ENCODE measurements at regions not wholly inside any gene's neighbourhood (a gene's known extent, or its start where the extent isn't known, plus 50 kb on each side); places are given as distances from the start of the nearest gene placed in this dataset.

DNA sequence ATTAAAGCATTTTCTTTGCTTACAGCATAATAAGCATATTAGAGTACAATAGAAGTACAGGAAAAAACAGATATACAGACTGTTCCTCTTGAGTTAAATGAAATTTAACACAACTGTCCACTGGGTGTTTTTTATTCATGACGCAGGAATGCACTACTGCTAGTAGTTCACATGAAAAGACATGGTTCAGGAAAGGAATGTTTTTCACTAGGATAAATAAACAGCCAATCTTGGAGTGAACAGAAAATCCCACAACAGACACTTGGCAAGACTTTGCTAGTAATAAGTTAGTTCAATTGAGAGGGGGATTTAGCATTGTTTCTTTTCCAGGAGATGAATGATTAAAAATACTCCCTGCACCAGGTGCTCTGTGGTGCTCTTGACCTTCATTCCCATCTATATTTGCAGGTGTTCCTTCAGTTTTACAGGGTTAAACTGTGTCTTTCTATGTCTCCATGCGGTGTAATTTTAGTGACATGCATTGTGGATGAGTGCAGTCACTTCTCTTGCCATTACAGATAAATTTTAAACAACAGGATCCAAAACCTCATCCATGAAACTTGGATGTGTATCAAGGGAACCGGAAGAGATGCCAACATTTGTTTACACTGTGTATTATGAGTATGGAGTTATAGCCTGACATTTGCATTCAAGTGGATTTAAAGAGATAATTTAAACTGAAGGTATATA is 796.6 kb downstream of the DSC3 start:
- no peak overlapping the region for H3K4me3 ChIP-seq (ENCODE audit: low read length in 2 of 2)
- H3K27me3 ChIP-seq (ENCODE audit: control insufficient read depth in 2 of 2, insufficient read depth in 2 of 2, low read length in 2 of 2), result no peaks in the 10 kb centered on the region
- no peaks in the 10 kb centered on the region for H3K36me3 ChIP-seq (ENCODE audit: control insufficient read depth in 2 of 2, insufficient read depth in 2 of 2, low read length in 2 of 2)
- no peaks in the 10 kb centered on the region for H3K4me1 ChIP-seq (ENCODE audit: control insufficient read depth in 2 of 2, insufficient read depth in 2 of 2, low read length in 2 of 2)
- H3K9me3 ChIP-seq (ENCODE audit: control insufficient read depth in 2 of 2, low read length in 2 of 2), result no peaks in the 10 kb centered on the region
- no peak overlapping the region for H3K9ac ChIP-seq (ENCODE audit: low read depth in 1 of 2, low read length in 2 of 2)
- no peak overlapping the region for H3K27ac ChIP-seq (ENCODE audit: low read depth in 2 of 2, low read length in 2 of 2)

DNA sequence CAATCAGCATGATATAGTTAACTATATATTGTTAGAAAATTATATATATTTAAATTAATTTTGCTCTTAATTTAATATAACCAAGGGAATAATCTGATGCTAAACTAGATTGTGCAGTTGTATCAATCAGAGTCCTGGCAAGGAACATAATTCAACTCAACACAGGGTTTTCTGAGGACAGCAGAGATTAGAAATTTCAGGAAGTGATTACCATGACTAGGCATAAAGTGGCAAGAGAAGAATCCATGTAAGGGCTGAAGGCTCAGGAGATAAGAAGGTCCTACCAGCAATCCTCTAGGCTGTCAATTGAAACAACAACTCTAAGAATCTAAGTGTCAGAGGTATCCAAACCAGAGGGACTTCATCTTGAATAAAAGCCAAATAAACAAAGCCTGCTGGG is 807.8 kb downstream of the DSC3 start:
- no peaks in the 10 kb centered on the region for H3K9me3 ChIP-seq (ENCODE audit: control insufficient read depth in 2 of 2, low read length in 2 of 2)
- H3K4me3 ChIP-seq (ENCODE audit: low read length in 2 of 2), result no peak overlapping the region
- no peak overlapping the region for H3K27ac ChIP-seq (ENCODE audit: low read depth in 2 of 2, low read length in 2 of 2)
- no peaks in the 10 kb centered on the region for H3K27me3 ChIP-seq (ENCODE audit: control insufficient read depth in 2 of 2, insufficient read depth in 2 of 2, low read length in 2 of 2)
- H3K4me1 ChIP-seq (ENCODE audit: control insufficient read depth in 2 of 2, insufficient read depth in 2 of 2, low read length in 2 of 2), result no peaks in the 10 kb centered on the region
- H3K36me3 ChIP-seq (ENCODE audit: control insufficient read depth in 2 of 2, insufficient read depth in 2 of 2, low read length in 2 of 2), result no peaks in the 10 kb centered on the region
- no peak overlapping the region for H3K9ac ChIP-seq (ENCODE audit: low read depth in 1 of 2, low read length in 2 of 2)

DNA sequence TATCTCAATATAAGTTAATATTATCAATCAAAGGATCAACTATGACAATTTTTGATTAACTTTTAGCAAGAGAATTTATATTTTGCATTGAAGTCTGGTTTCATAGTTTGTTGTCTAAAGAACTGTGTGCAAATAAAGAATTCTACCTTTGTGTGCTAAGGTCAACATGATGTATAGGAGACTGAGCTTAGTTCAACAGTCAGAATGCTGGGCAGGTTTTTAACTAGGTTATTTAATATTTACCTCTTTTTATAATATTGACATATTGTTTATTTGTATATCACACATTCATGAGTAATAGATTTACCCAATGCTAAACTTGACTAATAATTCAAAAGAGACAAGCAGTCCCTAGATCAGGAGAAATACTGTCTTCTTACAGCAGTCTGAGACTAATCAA is 831.4 kb downstream of the DSC3 start:
- H3K27ac ChIP-seq (ENCODE audit: low read depth in 2 of 2, low read length in 2 of 2), result no peak overlapping the region

DNA sequence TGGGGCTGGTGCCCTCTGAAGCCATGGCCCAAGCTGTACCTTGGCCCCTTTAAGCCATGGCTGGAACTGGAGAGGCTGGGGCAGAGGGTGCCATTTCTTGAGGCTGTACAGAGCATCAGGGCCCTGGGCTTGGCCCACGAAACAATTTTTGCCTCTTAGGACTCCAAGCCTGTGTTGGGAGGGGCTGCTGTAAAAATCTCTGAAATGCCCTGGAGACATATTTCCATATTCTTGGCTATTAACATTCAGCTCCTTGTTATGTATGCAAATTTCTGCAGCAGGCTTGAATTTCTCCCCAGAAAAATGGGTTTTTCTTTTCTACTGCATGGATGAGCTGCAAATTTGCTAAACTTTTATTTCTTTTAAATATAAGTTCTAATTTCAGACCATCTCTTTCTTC is 834.0 kb downstream of the DSC3 start:
- Histone ChIP-seq H3K9me3 (ENCODE audit: control insufficient read depth in 2 of 2, low read length in 2 of 2) (peaks cover 0 to 2% of the 10 kb centered on the region in 2 donors), H3K9ac (ENCODE audit: low read depth in 1 of 2, low read length in 2 of 2) (no peak overlapping the region), H3K4me1 (ENCODE audit: control insufficient read depth in 2 of 2, insufficient read depth in 2 of 2, low read length in 2 of 2) (no peaks in the 10 kb centered on the region), H3K36me3 (ENCODE audit: control insufficient read depth in 2 of 2, insufficient read depth in 2 of 2, low read length in 2 of 2) (no peaks in the 10 kb centered on the region), H3K27ac (ENCODE audit: low read depth in 2 of 2, low read length in 2 of 2) (no peak overlapping the region), H3K27me3 (ENCODE audit: control insufficient read depth in 2 of 2, insufficient read depth in 2 of 2, low read length in 2 of 2) (no peaks in the 10 kb centered on the region), H3K4me3 (ENCODE audit: low read length in 2 of 2) (no peak overlapping the region)

More for the DNA sequence above, 831.4 kb downstream of the DSC3 start:
- Histone ChIP-seq H3K4me1 (ENCODE audit: control insufficient read depth in 2 of 2, insufficient read depth in 2 of 2, low read length in 2 of 2) (no peaks in the 10 kb centered on the region), H3K9ac (ENCODE audit: low read depth in 1 of 2, low read length in 2 of 2) (no peak overlapping the region), H3K36me3 (ENCODE audit: control insufficient read depth in 2 of 2, insufficient read depth in 2 of 2, low read length in 2 of 2) (no peaks in the 10 kb centered on the region), H3K9me3 (ENCODE audit: control insufficient read depth in 2 of 2, low read length in 2 of 2) (no peaks in the 10 kb centered on the region), H3K4me3 (ENCODE audit: low read length in 2 of 2) (no peak overlapping the region), H3K27me3 (ENCODE audit: control insufficient read depth in 2 of 2, insufficient read depth in 2 of 2, low read length in 2 of 2) (no peaks in the 10 kb centered on the region)

DNA sequence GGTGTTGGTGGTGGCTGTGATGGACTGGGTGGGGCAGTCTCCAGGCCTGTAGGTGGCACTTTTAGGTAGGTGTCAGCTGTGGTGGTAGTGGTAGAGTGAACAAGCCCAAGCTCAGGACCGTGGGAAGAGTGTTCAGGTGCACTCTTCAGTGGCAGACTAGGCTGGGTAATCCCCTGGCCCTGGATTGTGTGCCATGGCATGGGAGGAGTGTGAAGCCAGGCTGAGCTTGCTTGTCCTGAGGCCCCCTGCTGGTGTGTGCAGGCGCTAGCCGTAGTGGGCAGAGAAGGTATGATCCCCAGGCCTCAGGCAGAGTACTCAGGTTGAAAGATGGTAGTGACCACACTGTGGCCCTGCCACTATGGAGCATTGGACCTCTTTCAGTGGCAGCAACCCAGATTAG is 850.3 kb downstream of the DSC3 start:
- H3K9ac ChIP-seq (ENCODE audit: low read depth in 1 of 2, low read length in 2 of 2), result no peak overlapping the region
- no peaks in the 10 kb centered on the region for H3K36me3 ChIP-seq (ENCODE audit: control insufficient read depth in 2 of 2, insufficient read depth in 2 of 2, low read length in 2 of 2)
- no peaks in the 10 kb centered on the region for H3K4me1 ChIP-seq (ENCODE audit: control insufficient read depth in 2 of 2, insufficient read depth in 2 of 2, low read length in 2 of 2)
- peaks cover 4 to 6% of the 10 kb centered on the region in 2 donors for H3K9me3 ChIP-seq (ENCODE audit: control insufficient read depth in 2 of 2, low read length in 2 of 2)
- H3K4me3 ChIP-seq (ENCODE audit: low read length in 2 of 2), result no peak overlapping the region
- no peaks in the 10 kb centered on the region for H3K27me3 ChIP-seq (ENCODE audit: control insufficient read depth in 2 of 2, insufficient read depth in 2 of 2, low read length in 2 of 2)
- H3K27ac ChIP-seq (ENCODE audit: low read depth in 2 of 2, low read length in 2 of 2), result no peak overlapping the region

DNA sequence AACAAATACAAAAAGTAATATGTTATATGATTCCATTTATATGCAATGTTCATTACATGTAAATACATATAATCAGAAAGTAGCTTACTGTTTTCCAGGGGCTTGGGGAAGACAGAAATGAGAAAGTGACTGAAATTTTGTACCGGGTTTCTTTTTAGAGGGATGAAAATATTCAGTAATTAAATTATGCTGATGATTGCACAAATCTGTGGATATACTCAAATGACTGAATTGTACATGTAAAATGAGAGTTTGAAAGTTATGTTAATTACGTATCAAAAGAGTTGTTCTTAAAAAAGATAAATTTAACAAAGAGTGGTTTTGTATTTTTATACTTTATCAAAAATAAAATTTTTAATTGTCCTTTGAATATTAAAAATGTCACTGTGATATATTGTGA is 856.3 kb downstream of the DSC3 start:
- H3K9me3 ChIP-seq (ENCODE audit: control insufficient read depth in 2 of 2, low read length in 2 of 2), result no peaks in the 10 kb centered on the region
- no peaks in the 10 kb centered on the region for H3K36me3 ChIP-seq (ENCODE audit: control insufficient read depth in 2 of 2, insufficient read depth in 2 of 2, low read length in 2 of 2)
- no peak overlapping the region for H3K9ac ChIP-seq (ENCODE audit: low read depth in 1 of 2, low read length in 2 of 2)
- H3K27me3 ChIP-seq (ENCODE audit: control insufficient read depth in 2 of 2, insufficient read depth in 2 of 2, low read length in 2 of 2), result no peaks in the 10 kb centered on the region
- no peaks in the 10 kb centered on the region for H3K4me1 ChIP-seq (ENCODE audit: control insufficient read depth in 2 of 2, insufficient read depth in 2 of 2, low read length in 2 of 2)
- H3K27ac ChIP-seq (ENCODE audit: low read depth in 2 of 2, low read length in 2 of 2), result no peak overlapping the region
- H3K4me3 ChIP-seq (ENCODE audit: low read length in 2 of 2), result no peak overlapping the region

DNA sequence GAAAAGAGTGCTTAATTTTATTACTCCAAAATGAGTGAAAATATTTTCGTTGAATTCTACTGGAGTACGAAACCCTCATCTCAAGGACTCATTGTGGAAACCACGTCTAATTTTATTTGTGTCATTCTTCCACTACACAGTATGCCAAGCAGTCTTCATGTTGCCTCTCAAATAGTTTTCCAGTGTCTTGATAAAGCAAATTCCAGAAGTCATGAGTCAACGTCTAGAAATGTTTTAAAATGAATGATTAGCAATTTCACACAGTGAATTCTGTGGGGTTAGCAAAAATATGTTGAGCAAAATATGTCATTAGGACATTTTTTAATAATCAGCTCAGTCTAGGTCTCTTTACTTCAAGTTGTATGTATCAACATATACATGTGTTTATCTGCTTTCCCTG is 865.5 kb downstream of the DSC3 start:
- H3K36me3 ChIP-seq (ENCODE audit: control insufficient read depth in 2 of 2, insufficient read depth in 2 of 2, low read length in 2 of 2), result no peaks in the 10 kb centered on the region

DNA sequence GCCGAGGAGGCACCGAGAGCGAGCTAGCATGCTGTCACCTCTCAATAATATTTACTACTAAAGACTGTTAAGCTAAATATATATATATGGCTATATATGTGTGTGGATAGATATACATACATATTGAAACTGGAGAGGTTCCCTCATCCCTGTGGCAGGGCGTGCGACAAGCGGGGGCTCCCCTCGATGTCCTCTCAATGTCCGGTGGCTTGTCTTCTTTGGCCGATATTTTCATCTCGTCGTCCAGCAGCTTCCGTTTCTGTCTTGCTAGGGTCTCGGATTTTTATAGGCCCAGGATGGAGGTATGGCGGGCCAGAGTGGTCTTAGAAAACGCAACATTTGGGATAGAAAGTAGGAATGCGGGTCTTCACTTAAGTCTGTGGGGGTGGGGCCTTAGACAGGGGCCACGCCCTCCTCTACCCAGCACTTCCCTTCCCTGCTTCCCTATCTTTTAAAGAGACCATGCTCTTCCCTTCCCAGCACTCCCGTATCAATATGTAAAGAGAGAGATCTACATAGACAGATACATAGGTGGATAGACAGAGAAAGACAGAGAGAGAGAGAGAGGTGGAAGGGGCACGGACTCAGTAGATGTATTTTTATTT is 866.8 kb downstream of the DSC3 start:
- Histone ChIP-seq H3K27me3 (ENCODE audit: control insufficient read depth in 2 of 2, insufficient read depth in 2 of 2, low read length in 2 of 2) (no peaks in the 10 kb centered on the region), H3K4me3 (ENCODE audit: low read length in 2 of 2) (no peak overlapping the region), H3K9ac (ENCODE audit: low read depth in 1 of 2, low read length in 2 of 2) (no peak overlapping the region), H3K36me3 (ENCODE audit: control insufficient read depth in 2 of 2, insufficient read depth in 2 of 2, low read length in 2 of 2) (no peaks in the 10 kb centered on the region), H3K27ac (ENCODE audit: low read depth in 2 of 2, low read length in 2 of 2) (no peak overlapping the region), H3K4me1 (ENCODE audit: control insufficient read depth in 2 of 2, insufficient read depth in 2 of 2, low read length in 2 of 2) (no peaks in the 10 kb centered on the region), H3K9me3 (ENCODE audit: control insufficient read depth in 2 of 2, low read length in 2 of 2) (no peaks in the 10 kb centered on the region)

More for the DNA sequence above, 865.5 kb downstream of the DSC3 start:
- H3K27ac ChIP-seq (ENCODE audit: low read depth in 2 of 2, low read length in 2 of 2), result no peak overlapping the region
- H3K27me3 ChIP-seq (ENCODE audit: control insufficient read depth in 2 of 2, insufficient read depth in 2 of 2, low read length in 2 of 2), result no peaks in the 10 kb centered on the region
- no peak overlapping the region for H3K9ac ChIP-seq (ENCODE audit: low read depth in 1 of 2, low read length in 2 of 2)
- no peak overlapping the region for H3K4me3 ChIP-seq (ENCODE audit: low read length in 2 of 2)
- no peaks in the 10 kb centered on the region for H3K9me3 ChIP-seq (ENCODE audit: control insufficient read depth in 2 of 2, low read length in 2 of 2)
- H3K4me1 ChIP-seq (ENCODE audit: control insufficient read depth in 2 of 2, insufficient read depth in 2 of 2, low read length in 2 of 2), result no peaks in the 10 kb centered on the region

DNA sequence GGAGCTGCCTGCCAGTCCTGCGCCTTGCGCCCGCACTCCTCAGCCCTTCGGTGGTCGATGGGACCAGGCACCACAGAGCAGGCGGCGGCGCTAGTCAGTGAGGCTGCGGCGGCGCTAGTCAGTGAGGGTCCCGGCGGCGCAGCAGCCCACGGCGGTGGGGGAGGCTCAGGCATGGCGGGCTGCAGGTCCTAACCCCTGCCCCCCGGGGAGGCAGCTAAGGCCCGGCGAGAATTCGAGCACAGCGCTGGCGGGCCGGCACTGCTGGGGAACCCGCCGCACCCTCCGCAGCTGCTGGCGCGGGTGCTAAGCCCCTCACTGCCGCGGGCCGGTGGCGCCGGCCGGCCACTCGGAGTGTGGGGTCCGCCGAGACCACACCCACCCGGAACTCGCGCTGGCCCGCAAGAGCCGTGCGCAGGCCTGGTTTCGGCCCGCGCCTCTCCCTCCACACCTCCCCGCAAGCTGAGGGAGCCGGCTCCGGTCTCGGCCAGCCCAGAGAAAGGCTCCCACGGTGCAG is 867.4 kb downstream of the DSC3 start:
- Histone ChIP-seq H3K4me1 (ENCODE audit: control insufficient read depth in 2 of 2, insufficient read depth in 2 of 2, low read length in 2 of 2) (no peaks in the 10 kb centered on the region), H3K36me3 (ENCODE audit: control insufficient read depth in 2 of 2, insufficient read depth in 2 of 2, low read length in 2 of 2) (no peaks in the 10 kb centered on the region), H3K4me3 (ENCODE audit: low read length in 2 of 2) (no peak overlapping the region), H3K9me3 (ENCODE audit: control insufficient read depth in 2 of 2, low read length in 2 of 2) (no peaks in the 10 kb centered on the region), H3K9ac (ENCODE audit: low read depth in 1 of 2, low read length in 2 of 2) (no peak overlapping the region), H3K27ac (ENCODE audit: low read depth in 2 of 2, low read length in 2 of 2) (no peak overlapping the region), H3K27me3 (ENCODE audit: control insufficient read depth in 2 of 2, insufficient read depth in 2 of 2, low read length in 2 of 2) (no peaks in the 10 kb centered on the region)

DNA sequence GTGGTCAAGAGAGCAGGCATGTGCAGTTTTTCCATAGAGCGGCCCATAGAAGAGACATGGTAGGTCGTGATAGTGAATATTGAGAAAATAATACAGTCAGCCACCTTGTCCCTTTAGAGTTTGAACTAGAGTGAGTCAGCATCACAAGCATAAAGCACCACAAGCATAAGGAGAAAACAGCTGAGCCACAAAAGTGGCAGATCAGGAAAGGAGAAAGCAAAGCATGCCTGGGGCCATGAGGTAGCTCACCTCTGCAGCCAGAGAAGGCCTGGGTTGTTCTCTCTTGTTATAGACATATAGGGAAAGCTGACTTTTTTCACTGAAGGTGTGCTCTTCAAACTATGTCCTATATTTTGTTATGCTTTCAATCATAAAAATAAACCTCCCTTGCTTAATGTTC is 879.0 kb downstream of the DSC3 start:
- Histone ChIP-seq H3K4me1 (ENCODE audit: control insufficient read depth in 2 of 2, insufficient read depth in 2 of 2, low read length in 2 of 2) (no peaks in the 10 kb centered on the region), H3K27me3 (ENCODE audit: control insufficient read depth in 2 of 2, insufficient read depth in 2 of 2, low read length in 2 of 2) (no peaks in the 10 kb centered on the region), H3K4me3 (ENCODE audit: low read length in 2 of 2) (no peak overlapping the region), H3K36me3 (ENCODE audit: control insufficient read depth in 2 of 2, insufficient read depth in 2 of 2, low read length in 2 of 2) (no peaks in the 10 kb centered on the region), H3K9ac (ENCODE audit: low read depth in 1 of 2, low read length in 2 of 2) (no peak overlapping the region), H3K27ac (ENCODE audit: low read depth in 2 of 2, low read length in 2 of 2) (no peak overlapping the region), H3K9me3 (ENCODE audit: control insufficient read depth in 2 of 2, low read length in 2 of 2) (no peaks in the 10 kb centered on the region)

All from mucosa of rectum (tissue), 2 donors.